ENCODE measurements at regions not wholly inside any gene's neighbourhood (a gene's known extent, or its start where the extent isn't known, plus 50 kb on each side); places are given as distances from the start of the nearest gene placed in this dataset.

GRCh38 chr11:90803366-90803765 lies 580.5 kb upstream of the CHORDC1 start:
- DNase-seq, result no peak

DNA sequence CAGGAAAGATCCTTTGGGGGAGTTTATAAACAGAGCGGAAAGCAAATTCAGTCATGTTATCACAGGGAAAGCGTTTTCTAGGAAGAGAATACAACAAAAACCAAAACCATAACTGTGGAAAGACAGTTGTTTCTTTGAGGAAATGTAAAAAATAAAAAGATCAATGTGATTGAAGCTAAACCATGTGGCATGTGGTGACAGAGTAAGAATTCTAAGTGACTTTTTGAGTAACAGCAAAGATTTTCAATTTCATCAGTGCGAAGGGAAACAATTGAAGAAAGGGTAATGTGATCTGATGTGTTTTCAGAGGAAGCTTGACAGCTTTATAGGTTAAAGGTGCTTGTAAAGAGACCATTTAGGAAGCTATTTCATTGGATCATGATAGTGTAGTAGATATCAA lies 575.9 kb upstream of the CHORDC1 start:
- DNase-seq, result no peak

- DNase-seq, result no peak
Observed at GRCh38 chr11:90795746-90796145, 572.9 kb upstream of the CHORDC1 start.

GRCh38 chr11:90788961-90789360 lies 566.1 kb upstream of the CHORDC1 start:
- no peak for DNase-seq

DNA sequence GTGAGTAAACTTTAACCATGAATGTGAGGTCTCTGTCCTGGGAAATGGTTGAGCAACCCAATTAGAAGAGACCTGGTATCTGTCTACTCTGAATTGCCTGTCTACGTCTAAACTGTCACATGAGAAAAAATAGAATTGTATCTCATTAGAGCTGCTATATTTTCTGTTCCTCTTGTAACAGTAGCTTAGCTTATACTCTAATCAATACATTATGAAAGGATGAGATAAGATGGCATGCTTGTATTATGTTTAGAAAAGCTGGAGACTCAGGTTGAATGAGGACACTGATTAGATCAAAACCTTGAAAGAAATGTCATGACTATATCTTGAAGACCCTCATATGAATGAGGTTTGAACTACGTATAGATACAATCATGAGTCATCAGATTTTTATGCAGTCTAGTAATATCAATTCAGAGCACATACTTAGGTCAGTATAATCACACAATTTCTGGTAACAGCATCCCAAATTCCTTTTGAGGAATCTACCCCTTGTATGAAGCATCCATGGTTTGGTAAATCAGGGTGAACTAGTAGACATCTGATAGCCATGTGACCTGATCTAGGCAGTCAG lies 561.5 kb upstream of the CHORDC1 start:
- DNase-seq, result no peak

GRCh38 chr11:90783111-90783510 lies 560.3 kb upstream of the CHORDC1 start:
- no peak for DNase-seq

DNA sequence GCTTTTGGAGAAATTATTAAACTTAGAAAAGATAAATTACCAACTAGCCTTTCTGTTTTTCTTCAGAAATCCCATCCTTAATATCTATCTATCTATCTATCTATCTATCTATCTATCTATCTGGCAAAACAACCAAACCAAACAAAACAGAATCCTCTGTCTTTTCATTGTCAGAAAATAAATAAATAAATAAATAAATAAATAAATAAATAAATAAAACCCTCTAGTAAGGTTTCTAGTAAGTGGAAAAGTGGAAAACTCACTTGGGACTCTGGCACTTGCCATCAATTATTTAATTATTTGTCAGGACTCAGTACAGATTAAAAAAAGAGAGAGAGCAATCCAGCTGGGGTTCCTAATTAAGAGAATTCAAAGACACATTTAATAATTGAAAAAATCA lies 556.2 kb upstream of the CHORDC1 start:
- no peak for DNase-seq

DNA sequence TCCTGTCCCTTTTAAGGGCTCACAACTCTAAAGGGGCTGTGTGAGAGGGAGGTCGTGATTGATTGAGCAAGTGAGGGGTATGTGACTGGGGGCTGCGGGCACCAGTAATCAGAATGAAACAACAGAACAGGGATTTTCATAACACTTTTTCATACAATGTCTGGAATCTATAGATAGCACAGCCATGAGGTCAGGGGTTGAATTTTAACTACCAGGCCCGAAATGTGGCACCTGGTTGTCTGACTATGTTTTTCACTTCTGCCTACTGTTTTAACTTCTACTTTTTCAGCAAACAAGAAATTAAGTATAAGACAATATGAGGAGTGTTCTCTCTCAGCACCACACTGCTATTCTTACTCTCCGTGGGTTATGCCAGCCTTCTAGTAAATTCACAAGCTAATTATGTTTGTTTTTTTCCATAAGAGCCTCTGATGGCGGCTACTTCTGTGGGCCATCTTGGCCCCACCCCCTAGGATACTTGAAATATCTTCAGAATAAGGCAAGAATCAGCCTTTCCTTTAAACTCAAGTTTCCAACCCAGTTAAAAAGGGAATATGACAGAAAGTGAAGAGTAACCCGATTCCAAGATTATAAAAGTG lies 552.8 kb upstream of the CHORDC1 start:
- DNase-seq, result no peak

DNA sequence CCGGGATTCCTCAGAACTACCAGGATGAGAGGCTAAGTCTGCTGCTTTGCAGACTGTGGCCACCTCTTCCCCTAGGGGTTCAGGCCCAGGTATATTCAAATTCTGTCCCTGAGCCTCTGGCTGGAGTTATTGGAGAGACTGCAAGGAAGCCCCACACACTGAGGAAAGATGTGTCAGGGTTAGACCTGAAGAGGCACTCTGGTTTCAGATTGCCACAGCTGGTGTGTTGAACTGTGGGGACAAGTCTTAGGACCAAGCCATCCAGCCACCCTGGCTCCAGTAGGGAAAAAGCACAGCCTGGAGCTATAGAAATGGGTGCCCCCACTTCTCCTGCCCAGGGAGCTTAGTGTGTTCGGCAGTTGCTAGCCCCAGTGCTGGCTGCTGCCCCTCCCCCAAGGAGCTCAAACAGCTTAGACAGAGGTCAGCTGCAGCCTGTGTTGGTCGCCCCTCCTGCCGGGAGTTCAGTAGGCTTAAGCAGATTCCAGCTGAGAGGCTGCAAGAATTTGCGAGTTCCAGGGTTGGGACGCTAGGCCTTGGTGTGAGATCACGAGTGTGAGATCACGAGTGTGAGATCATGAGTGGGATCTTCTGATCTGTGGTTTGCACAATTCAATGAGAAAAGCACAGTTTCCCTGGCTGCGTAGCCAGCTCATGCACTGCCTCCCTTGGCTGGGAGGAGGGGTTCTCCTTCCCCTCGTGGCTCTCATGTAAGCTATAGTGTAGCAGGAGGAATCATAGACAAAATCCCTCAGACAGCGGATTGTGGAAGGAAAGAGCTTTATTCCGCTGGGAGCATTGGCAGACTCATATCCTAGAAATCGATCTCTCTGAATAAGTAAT lies 552.1 kb upstream of the CHORDC1 start:
- no peak for DNase-seq

DNA sequence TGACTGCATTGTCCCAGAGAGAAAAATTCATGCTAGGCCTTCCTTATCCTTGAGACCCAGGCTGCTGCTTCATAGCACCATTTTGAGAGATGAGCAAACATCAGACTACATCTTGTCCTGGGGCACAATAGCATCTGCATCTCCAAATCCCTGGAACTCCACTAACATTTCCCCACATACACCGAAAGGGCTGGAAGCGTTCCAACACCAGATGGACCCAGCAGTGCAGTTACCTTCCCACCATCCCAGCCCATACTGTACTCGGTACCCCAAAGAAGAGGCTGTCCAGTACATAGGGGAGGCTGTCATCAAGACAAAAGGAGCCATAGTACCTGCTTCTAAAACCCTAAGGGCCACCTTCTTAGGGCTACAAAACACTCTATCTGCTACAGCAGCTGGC lies 547.2 kb upstream of the CHORDC1 start:
- DNase-seq, result no peak

DNA sequence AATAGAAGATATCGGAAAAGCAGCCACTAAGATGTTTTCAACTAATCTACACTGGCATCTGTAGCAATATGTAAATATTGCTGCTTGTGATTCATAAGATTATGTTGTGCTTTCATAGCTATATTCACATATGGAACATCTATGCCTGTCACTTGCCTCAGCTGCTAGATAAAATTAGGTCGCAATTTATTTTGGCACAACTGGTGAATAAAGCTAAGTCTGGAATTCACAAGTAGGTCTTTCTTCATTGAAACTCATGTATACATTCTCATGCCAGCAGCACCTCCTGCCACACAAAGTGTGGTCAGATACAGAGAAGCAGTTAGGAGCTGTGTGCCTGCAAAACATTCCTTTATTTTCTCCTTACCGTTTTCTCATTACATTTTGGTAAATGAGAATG lies 543.3 kb upstream of the CHORDC1 start:
- DNase-seq, result no peak

- no peak for DNase-seq
Observed at GRCh38 chr11:90764691-90765090, 541.8 kb upstream of the CHORDC1 start.

DNA sequence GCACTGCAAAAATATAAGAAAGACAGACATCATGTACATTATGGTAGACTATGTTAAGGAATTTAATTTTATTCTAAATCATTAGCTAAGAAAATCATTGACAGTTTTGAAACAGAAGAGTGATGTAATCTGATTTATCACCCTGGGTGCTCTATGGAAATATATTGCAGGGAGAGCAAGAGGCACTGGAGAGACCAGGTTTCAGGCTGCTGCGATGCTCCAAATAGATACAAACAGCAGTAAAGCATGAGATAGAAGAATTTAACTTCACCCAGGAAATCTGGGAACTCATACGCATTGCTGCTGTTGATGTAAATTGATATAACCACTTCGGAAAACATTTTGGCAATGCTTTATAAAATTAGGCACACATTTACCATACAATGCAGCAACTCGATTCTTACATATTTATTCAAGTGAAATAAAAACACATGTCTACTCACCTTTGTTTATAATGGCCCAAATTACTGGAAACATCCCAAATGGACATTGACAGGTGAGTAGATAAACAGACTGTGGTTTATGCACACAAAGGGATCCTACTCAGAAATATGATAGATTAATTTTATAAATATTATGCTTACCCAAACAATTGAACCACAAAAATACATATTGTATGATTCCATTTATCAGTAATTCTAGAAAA lies 535.1 kb upstream of the CHORDC1 start:
- no peak for DNase-seq

- no peak for DNase-seq
Observed at GRCh38 chr11:90756617-90757016, 533.8 kb upstream of the CHORDC1 start.

DNA sequence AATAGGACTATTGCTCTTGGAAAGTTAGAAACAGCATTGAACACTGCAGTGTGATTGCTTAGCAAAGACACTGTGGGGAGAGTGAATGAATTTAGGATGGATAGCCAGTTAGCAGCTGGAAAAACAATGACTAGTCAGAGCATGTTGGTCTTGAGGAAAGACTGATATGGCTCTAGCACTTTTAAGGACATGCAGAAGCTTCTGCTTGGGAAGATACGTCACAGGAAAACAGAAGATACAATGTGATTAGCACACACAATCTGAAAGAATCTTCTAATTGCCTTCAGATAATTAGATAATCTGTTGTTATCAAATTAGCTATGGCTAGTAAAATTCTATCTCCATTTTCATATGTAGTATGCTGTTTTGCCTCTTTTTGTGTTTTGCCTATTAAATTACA lies 530.7 kb upstream of the CHORDC1 start:
- no peak for DNase-seq

DNA sequence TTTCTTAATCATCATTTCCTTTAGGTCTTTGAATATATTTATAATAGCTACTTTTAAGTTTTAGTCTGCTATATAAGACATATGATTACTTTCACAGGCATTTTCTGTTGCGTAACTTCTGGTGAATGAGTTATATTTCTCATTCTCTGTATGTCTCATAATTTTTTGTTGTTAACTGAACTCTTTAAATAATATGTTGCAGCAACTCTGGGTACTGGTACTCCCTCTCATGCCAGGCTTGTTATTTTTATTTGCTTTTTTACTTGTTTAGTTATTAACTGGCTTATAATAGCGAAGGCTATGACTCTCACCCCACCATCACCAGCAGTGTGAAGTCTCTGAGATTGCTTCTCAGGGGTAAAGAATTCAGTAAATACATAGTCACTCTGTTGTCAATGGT lies 524.2 kb upstream of the CHORDC1 start:
- DNase-seq, result no peak

DNA sequence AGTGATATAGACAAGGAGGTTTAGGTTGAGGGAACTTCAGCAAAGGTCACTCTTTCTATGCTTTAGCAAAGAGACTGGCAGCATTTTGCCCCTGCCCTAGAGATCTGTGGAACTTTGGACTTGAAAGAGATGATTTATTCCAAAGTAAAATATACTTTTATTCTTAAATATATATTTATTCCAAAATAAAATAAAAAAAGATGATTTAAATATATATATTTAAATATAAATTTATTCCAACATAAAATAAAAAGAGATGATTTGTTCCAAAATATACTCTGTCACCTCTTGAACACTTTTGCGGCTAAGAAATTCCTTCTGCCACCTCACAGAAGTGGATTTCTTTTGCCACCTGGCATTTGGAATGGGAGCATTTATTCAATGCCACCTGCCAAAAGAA lies 521.3 kb upstream of the CHORDC1 start:
- no peak for DNase-seq

DNA sequence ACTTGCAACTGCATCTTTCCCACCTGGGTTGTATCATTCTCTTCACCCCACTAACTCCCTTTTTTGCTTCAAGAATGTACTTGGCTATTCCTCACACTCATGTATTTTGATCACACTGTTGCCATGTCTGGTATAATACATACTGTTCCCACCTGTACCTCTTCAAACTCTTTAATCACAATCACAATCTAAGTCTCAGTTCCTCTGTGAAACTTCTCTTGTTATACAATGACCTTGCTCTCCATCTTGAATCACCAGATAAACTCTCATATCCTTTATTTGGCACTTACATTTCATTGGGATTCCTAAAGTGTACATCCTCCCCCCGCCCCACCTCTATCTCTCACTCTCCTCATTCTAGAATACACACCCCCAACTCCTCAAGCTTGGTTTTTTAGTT lies 516.0 kb upstream of the CHORDC1 start:
- no peak for DNase-seq

DNA sequence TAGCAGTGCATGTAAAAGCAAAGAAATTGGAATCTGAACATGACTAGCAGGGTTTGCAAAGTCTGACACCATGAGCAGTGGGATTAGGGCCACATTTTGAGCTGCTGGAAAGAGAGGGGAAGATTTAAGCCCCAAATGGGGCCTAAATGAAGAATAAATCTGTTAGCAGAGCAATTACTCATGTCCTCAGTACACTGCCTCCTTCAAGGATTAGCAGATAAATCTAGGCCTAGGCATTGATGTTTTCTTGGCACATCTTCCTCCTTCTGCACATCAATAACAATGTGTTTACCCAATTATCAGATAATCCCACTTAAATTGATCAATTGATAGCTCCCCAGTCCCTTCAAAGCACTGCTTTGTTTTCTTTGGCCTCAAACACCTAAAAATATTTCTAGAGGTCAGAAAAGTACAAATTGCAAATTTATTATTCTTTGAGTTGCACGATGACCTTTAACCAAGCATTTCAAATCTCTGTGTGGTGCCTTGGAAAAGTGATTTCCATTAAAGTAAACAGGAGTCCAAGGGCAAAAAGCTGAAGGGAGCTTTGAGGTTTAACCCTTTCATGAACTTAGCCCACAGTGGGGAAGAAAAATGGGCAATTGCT lies 514.7 kb upstream of the CHORDC1 start:
- DNase-seq, result no peak

DNA sequence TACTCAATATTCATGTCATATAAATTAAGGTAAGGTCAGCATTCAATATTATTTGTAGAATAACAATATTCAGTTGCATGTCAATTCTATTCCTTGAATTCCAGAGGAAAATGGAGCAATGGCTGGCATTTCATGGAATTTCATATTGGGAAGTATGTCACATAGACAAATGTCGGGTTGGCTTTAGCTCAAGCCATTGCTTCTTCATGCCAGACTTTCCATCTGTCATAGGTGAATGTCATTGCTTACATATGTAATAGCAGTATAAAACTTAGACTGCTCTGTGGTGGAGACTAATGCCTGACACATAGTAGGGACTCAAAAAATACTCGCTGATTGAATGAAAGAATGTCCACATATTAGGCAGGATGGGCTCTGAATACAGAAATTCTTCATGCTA lies 509.6 kb upstream of the CHORDC1 start:
- no peak for DNase-seq

DNA sequence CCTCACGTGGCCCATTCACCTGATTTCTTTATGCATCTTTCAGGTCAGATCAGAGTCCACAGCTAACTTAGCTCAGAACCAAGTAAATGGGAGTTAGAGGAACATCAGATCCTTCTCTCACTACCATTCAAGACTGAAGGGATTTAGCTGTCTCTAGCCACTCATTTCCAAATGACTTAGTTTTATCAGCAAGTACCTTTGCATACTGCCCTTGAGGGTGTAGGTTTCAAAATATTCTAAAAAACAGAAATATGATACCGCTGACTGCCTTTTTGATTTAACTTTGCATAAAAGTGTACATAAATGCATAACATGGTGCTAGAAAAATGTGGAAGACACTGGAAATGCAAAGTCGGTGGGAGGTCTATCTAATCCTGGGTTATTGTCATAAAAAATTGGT lies 500.6 kb upstream of the CHORDC1 start:
- no peak for DNase-seq

- DNase-seq, result no peak
Observed at GRCh38 chr11:90722552-90723190, 499.8 kb upstream of the CHORDC1 start.

- no peak for DNase-seq
Observed at GRCh38 chr11:90717522-90717921, 494.7 kb upstream of the CHORDC1 start.
